ENCODE measurements at regions not wholly inside any gene's neighbourhood (a gene's known extent, or its start where the extent isn't known, plus 50 kb on each side); places are given as distances from the start of the nearest gene placed in this dataset.

- no peaks in the 10 kb centered on the region for H3K36me3 ChIP-seq
- H3K27ac ChIP-seq: no peak overlapping the region
- no peak for TF ChIP-seq EP300 (IDR thresholded peaks at IDR 0.05)
- TF ChIP-seq CTCF (IDR thresholded peaks at IDR 0.05): no peak
- no peak for TF ChIP-seq POLR2A (IDR thresholded peaks at IDR 0.05)
- no peaks in the 10 kb centered on the region for H3K27me3 ChIP-seq
- intact Hi-C loops (cut with DNase I): no loop called here
- H3K9me3 ChIP-seq: no peaks in the 10 kb centered on the region
- H3K4me1 ChIP-seq (ENCODE audit: insufficient read depth): no peaks in the 10 kb centered on the region
- H3K4me3 ChIP-seq: no peak overlapping the region
- no peak for DNase-seq
- WGBS, 3 donors: 29 to 64% (median 31%) methylated on average over 2 of the region's 2 CpGs
Measured at GRCh38 chr13:87851410-87851809, 180.2 kb downstream of the SLITRK5 start.

DNA sequence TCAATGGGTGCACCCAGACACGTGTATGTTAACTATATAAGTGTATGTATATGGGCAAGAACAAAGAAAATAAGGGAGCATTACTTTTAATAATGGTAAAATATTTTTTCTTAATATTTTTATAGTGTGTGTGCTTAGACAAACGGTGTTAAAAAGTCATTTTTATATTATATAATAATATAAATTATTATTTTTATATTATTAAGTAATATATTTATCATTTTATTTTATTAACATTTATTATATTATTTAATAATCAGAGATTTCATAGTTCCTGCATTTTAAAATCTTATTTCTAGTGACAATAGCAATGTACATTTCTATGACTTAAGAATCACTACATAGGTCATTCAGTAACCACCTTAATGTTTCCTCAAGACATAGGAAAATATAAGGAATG is 184.4 kb downstream of the SLITRK5 start:
- Histone ChIP-seq H3K9me3 (no peaks in the 10 kb centered on the region), H3K36me3 (no peaks in the 10 kb centered on the region), H3K4me1 (ENCODE audit: insufficient read depth) (no peaks in the 10 kb centered on the region), H3K4me3 (no peak overlapping the region), H3K27me3 (no peaks in the 10 kb centered on the region), H3K27ac (no peak overlapping the region)
- TF ChIP-seq EP300 (IDR thresholded peaks at IDR 0.05) (no peak), CTCF (IDR thresholded peaks at IDR 0.05) (no peak), POLR2A (IDR thresholded peaks at IDR 0.05) (no peak)
- intact Hi-C loops (cut with DNase I): no loop called here
- DNase-seq: no peak
- WGBS, 3 donors: 74 to 84% (median 77%) methylated on average over 2 of the region's 2 CpGs

GRCh38 chr13:87859261-87859660 is 188.1 kb downstream of the SLITRK5 start:
- WGBS, 3 donors: 77 to 82% (median 81%) methylated on average over 4 of the region's 4 CpGs
- H3K4me3 ChIP-seq: no peak overlapping the region

GRCh38 chr13:87867426-87867825 is 196.3 kb downstream of the SLITRK5 start:
- Histone ChIP-seq H3K27ac (no peak overlapping the region), H3K9me3 (no peaks in the 10 kb centered on the region), H3K27me3 (no peaks in the 10 kb centered on the region), H3K4me3 (no peak overlapping the region), H3K4me1 (ENCODE audit: insufficient read depth) (no peaks in the 10 kb centered on the region), H3K36me3 (no peaks in the 10 kb centered on the region)
- TF ChIP-seq CTCF (IDR thresholded peaks at IDR 0.05): no peak
- no peak for TF ChIP-seq EP300 (IDR thresholded peaks at IDR 0.05)
- no peak for TF ChIP-seq POLR2A (IDR thresholded peaks at IDR 0.05)
- 53 to 58% (median 56%) methylated on average over 3 of the region's 3 CpGs for WGBS, 3 donors
- intact Hi-C loops (cut with DNase I): no loop called here
- no peak for DNase-seq

More at GRCh38 chr13:87859261-87859660, 188.1 kb downstream of the SLITRK5 start:
- no peaks in the 10 kb centered on the region for H3K4me1 ChIP-seq (ENCODE audit: insufficient read depth)
- DNase-seq: no peak
- intact Hi-C loops (cut with DNase I): no loop called here
- no peaks in the 10 kb centered on the region for H3K36me3 ChIP-seq
- H3K27me3 ChIP-seq: no peaks in the 10 kb centered on the region
- H3K27ac ChIP-seq: no peak overlapping the region
- no peaks in the 10 kb centered on the region for H3K9me3 ChIP-seq
- no peak for TF ChIP-seq POLR2A (IDR thresholded peaks at IDR 0.05)
- TF ChIP-seq EP300 (IDR thresholded peaks at IDR 0.05): no peak
- no peak for TF ChIP-seq CTCF (IDR thresholded peaks at IDR 0.05)

DNA sequence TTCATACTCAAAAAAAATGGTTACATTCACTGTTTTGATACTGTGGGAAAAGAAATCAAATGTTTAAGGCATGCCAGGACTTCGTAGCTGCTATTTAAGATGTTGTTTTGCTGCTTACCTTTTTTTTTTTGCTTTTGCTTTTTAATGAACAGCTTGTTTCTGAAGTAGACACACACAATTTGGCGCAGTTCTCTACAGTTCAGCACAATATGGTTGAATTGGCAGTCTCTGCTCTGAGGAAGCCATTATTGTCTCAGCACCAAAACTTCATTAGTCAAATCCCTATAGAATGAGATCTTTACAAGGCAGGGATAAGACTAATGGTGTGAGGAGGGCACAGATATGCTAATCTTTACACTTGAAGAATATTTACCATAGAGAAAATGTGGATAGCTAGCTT is 197.6 kb downstream of the SLITRK5 start:
- 84 to 90% (median 87%) methylated on average over 2 of the region's 2 CpGs for WGBS, 3 donors
- Histone ChIP-seq H3K27ac (no peak overlapping the region), H3K9me3 (no peaks in the 10 kb centered on the region), H3K27me3 (no peaks in the 10 kb centered on the region), H3K36me3 (no peaks in the 10 kb centered on the region), H3K4me3 (no peak overlapping the region), H3K4me1 (ENCODE audit: insufficient read depth) (no peaks in the 10 kb centered on the region)
- TF ChIP-seq EP300 (IDR thresholded peaks at IDR 0.05): no peak
- TF ChIP-seq POLR2A (IDR thresholded peaks at IDR 0.05): no peak
- TF ChIP-seq CTCF (IDR thresholded peaks at IDR 0.05): no peak
- no peak for DNase-seq
- intact Hi-C loops (cut with DNase I): no loop called here

All from ovary (tissue), 7 donors.